H1 (cell line): ENCODE measurements at regions not wholly inside any gene's neighbourhood (a gene's known extent, or its start where the extent isn't known, plus 50 kb on each side); places are given as distances from the start of the nearest gene placed in this dataset.

ENCODE experiments used
- RAD21 ChIP-seq, 2 experiments: IDR thresholded peaks in 1 of 2; conservative IDR thresholded peaks in 1 of 2; 2 replicates each; pipeline ENCODE4 v1.6.1; 2011; ENCODE audit warnings: low read depth in 2 of 2, low read length in 2 of 2, improper control_type of control experiment in 1 of 2, inconsistent platforms in 1 of 2, mild to moderate bottlenecking in 1 of 2, moderate library complexity in 1 of 2
- RXRA ChIP-seq: IDR thresholded peaks from 2 replicates; pipeline ENCODE4 v1.6.1; 2011; ENCODE audit warnings: low read depth, mild to moderate bottlenecking, low read length, moderate library complexity; ENCODE audit not compliant: insufficient read depth
- TCF12 ChIP-seq: IDR thresholded peaks from 2 replicates; pipeline ENCODE4 v1.6.1; 2011; ENCODE audit warnings: low read depth, mild to moderate bottlenecking, low read length

GRCh38 chr6:87939776-87940175 is 107.9 kb upstream of the SPACA1 start:
- TF ChIP-seq RAD21 (IDR thresholded peaks at IDR 0.05 in 1 of 2, conservative IDR thresholded peaks at IDR 0.05 in 1 of 2; ENCODE audit: low read depth in 2 of 2, low read length in 2 of 2) (no peak), TCF12 (no peak), RXRA (no peak)
